Kidney glomerular epithelial cell (primary cell): ENCODE measurements at regions not wholly inside any gene's neighbourhood (a gene's known extent, or its start where the extent isn't known, plus 50 kb on each side); places are given as distances from the start of the nearest gene placed in this dataset.

Experiments used
- DNase-seq: peaks from one replicate; lab custom pipeline; 2025; lab: John Stamatoyannopoulos, UW

GRCh38 chr1:60431593-60431992, 358.0 kb upstream of the C1orf87 start:
- no peak for DNase-seq

DNA sequence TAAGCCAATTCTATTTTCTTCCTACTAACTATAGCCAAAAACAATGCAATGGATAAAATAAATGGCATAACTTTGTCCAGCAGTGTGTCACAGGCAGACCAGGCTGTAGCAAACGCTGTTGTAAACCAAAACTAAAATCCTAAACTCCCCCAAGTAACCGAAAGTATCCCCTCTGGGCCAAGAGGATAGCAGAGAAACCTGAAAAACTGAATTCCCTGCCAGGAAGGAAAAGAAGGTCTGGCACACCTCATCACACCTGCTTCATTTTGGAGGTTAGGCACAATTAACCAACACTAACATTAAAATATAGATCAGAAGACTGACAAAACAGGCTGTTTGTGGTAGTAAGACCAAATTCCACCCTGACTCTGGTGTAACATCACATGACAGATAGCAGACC, 356.8 kb upstream of the C1orf87 start:
- no peak for DNase-seq

DNA sequence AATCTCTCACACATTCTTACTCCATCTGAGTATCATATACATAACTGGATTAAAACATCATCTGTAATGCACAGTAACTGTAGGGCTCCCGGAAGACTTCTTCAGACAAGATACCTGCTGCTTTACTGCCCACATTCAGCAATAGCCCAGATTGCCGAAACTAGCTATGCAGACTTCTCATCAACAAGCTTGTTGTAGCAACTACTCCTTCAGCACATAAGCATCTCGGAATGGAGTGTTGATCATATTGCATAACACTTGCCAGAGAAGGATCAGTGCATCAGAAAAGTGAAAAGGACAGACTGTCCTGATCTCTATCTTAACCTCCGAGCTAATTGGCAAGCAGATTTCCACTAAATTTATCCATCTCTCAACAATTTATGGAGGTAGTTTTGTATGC, 354.6 kb upstream of the C1orf87 start:
- DNase-seq = no peak

DNA sequence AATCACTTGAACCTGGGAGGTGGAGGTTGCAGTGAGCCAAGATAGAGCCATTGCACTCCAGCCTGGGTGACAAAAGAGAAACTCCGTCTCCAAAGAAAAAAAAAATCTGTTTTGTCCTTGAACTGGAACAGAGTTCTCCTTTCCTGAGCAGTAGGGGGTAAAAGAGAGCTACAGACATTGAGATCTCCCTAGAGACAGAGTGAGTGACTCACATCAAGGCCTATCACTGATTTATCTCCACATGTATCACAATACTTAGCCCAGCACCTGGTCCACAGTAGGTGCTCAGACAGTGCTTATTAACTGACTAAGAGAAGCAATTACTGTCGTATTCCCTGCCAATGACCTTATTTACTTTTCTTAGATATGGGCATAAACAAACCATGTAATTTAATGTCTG, 354.1 kb upstream of the C1orf87 start:
- no peak for DNase-seq

GRCh38 chr1:60427194-60427593, 353.6 kb upstream of the C1orf87 start:
- peak; percentile 47 for DNase-seq

GRCh38 chr1:60425528-60425927, 352.0 kb upstream of the C1orf87 start:
- peak; percentile 5 for DNase-seq

DNA sequence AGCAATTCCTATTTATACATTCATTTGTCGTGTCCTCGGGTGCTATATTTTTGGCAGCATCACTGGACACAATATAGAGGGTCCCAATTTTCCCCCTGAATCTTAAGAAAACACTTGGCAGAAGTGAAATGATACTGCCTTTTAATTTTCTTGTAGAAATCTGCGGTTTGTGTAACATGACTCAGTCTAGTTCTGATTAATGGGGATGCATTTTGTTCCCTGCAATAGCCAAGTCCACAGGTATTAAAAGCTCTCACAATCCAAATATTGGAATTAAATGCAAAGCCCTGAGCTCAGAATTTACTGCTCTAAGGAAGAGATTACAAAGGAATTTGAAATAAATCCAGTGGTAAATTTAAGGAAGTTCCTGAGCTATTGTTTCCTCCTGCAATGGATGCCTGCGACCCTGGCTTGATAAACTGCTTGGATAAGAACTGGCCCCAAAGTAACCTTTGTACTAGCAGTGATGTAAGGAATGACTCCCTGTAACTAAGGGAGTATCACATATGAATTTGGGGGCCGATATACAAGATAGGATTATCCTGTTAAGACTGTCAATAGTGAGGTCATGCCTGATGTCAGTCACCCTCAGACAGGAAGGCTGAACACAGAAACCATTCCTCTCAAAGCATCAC, 349.7 kb upstream of the C1orf87 start:
- DNase-seq = no peak

GRCh38 chr1:60421965-60422364, 348.4 kb upstream of the C1orf87 start:
- DNase-seq = no peak

- DNase-seq = no peak
Measured at GRCh38 chr1:60419023-60419422, 345.5 kb upstream of the C1orf87 start.

DNA sequence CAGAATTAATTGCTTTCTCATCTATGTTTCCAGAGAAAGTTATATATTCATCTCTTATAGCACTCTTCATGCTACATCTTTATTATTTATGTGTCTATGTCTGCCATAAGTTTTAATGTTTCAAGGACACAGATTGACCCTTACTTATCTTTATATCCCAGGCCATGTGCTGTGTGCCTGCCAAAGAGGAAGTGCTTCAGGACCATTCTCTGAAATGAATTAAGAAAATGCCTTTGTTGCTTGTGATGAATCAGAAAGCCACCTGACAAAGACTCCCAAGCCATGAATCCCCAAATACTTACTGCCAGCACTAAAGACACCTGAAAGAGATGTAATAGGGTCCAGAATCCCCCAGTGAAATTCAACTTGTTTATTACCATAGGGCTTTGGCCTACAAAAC, 342.1 kb upstream of the C1orf87 start:
- DNase-seq = no peak

GRCh38 chr1:60413091-60413490, 339.5 kb upstream of the C1orf87 start:
- no peak for DNase-seq

DNA sequence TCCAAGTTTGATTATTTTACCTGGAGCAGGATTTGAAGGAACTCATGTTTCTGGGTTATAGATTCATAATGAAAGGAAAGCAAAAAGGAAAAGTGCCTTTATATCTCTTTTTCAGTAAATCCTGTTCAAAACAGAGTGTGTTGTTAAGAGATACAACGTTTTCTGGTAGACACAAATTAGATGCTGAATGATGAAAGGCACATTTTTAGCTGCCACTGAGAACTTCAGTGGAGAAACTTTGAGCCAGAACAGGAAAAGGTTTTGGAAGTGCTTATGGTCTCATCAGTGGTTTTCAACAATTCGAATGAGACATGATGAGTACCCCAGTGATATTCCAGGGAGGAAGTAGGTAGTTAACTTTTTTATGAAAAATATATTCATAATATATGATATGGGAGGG, 338.0 kb upstream of the C1orf87 start:
- no peak for DNase-seq

- no peak for DNase-seq
Measured at GRCh38 chr1:60402816-60403215, 329.2 kb upstream of the C1orf87 start.

GRCh38 chr1:60402216-60402615, 328.6 kb upstream of the C1orf87 start:
- no peak for DNase-seq

GRCh38 chr1:60394436-60394835, 320.9 kb upstream of the C1orf87 start:
- no peak for DNase-seq

DNA sequence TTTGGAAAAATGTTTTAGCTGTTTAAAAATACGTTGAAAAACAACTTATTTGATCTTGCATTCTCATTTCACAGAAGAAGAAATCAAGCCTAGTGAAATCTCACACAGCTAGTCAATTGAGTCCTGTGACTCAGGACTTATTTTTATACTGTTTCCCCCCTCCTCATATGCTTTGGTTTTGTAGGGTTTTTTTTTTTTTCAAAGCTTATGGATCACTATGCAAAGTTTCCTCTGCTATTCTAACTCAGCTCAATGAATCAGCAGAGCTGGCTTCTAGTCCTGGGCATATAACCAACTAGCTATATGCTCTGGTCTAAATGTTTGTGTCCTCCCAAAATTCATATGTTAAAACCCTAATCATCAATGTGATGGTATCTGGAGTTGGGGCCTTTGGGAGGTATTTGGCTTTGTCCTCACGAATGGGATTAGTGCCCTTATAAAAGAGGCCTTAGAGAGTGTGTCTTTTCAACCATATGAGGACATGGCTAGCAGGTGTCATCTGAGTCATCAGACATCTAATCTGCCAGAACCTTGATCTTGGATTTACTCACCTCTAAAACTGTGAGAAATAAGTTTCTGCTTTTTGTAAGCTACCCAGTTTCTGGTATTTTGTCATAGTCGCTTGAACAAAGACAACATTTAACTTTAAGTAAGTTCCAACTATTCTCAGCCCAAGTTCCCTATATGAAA, 317.2 kb upstream of the C1orf87 start:
- DNase-seq = no peak

DNA sequence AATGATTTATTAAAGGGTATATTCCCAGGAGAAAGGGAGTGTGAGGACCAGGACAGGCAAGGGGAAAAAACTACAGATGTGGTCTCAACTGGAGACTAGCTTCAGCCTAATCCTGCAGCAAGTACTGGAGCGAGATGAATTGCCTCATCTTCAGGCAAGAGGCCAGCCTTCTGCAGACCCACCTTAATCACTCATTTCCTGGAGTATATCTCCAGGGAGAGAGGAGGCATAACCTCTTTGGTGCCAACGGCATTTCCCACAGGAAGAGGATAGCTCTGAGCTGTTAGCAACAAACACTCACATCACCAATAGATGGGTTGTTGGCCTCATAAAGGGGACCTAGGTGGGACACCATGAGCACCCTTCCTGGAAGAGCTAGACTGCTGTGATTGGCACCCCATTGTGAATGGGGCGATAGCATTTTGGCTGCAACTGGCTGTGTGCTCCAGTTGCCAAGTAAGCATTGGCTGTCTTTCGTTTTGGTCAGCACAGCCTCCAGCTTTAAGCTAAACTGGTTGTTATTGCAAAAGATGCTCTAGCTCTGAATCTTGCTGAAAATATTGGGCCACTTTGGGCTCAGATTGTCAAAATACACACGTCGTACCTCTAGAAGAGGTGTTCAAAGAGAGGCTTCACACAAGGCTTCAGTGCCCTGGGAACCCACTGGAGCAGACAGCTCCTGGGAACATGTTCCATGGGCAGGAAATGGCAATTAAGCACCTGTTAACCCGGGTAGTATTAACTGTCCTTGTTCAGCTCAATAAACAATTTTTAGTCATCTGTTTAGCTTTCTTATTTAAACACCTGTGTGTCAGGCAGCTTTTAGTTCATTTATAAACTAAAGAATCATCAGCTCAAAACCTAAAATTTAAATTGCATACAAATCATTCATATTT, 314.8 kb upstream of the C1orf87 start:
- no peak for DNase-seq

- no peak for DNase-seq
Measured at GRCh38 chr1:60387175-60387574, 313.6 kb upstream of the C1orf87 start.

DNA sequence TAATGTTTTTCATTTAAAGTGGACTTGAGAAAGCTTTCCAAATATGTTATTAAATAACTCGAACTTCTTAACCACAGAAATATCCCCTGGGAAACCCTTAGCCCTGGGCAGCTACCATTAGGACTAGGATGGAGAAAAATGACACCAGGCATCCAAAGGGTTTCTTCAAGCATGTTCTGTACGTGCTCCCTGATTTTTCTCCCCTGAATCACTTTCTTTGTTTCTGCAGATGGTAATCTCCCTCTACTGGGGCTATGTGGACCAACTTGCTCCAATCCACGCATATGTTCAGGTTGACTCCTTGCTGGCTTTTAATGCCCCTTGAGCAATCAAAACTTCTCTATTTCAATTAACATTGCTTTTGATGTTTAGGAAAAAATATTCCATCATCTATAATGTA, 312.7 kb upstream of the C1orf87 start:
- DNase-seq = no peak

DNA sequence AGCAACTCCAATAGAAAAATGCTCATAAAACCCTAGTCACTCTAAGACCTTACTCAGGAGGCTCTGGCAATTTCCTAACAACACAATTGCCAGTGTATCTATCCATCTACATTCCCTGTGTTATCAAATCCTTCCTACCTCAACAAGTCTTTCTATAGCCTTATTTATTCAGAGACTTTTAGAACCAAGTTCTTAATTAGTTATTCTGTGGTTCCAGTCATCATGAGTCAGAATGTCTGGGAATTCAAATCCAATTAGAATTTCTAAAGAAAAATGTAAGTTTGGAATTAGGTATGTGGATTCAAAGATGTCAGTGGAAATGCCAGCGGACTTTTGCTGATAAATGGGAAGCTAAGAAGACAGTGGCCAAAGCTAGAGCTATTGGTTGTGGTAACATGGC, 302.6 kb upstream of the C1orf87 start:
- no peak for DNase-seq

- DNase-seq = no peak
Measured at GRCh38 chr1:60374537-60374936, 301.0 kb upstream of the C1orf87 start.

DNA sequence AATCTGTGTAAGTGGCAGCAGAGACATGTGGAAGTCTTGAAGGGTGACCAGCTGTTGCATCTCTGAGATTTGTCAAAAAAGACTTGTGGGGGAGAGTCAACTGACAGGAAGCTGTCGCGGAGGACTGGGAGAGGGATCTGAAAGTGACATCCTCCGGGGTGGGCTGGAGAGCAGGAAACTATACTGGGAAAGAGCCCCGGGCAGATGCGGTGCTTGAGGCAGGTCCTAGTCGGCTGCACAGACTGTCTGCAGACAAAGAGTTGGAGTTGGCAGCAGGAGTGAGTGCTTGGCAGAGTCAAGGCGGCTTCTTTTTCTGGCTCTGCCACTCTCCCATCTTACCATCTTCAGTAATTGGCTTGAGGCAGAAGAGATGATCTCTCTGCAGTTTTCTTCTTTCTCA, 294.0 kb upstream of the C1orf87 start:
- no peak for DNase-seq

DNA sequence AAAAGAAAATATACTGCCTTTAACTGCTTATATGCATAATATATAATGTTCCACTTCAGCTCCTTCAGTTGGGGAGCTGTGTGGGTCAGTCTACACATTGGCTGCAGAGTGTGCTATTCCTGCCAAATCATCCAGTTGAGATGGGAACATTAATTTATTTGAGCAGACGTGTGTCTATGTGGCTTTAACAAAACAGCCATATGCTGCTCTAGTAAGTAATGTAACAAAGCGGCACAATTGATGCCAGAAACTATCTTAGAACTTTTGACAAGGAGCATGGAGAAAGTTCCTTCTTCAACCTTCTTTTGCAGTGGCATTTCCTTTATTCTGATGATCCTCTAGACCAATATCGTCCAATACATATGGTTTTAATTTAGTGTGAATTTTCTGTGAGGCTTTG, 285.9 kb upstream of the C1orf87 start:
- no peak for DNase-seq
